Thoracic aorta (tissue), 2 donors: ENCODE measurements at regions not wholly inside any gene's neighbourhood (a gene's known extent, or its start where the extent isn't known, plus 50 kb on each side); places are given as distances from the start of the nearest gene placed in this dataset.

Experiments
- ATAC-seq: fragments of 150-250 bp; one replicate; pipeline ENCODE4 v1.8.0; 2017; ENCODE audit warnings: low read depth; ENCODE audit not compliant: insufficient number of reproducible peaks, low FRiP score
- DNase-seq: peaks from one replicate; pipeline ENCODE4 v3.0.0-alpha.2; 2020; ENCODE audit warnings: low spot score
- H3K27ac ChIP-seq, 2 donors: fragments of 200-600 bp; sonication (generic); 1 replicate in 1 of 2; 2 replicates in 1 of 2; pipeline ENCODE4 v1.5.1; 2016; ENCODE audit warnings: mild to moderate bottlenecking in 2 of 2, moderate library complexity in 2 of 2
- H3K27me3 ChIP-seq: fragments of 200-600 bp; sonication (generic); replicated peaks from 2 replicates; pipeline ENCODE4 v1.6.0; 2016; ENCODE audit warnings: mild to moderate bottlenecking; ENCODE audit not compliant: insufficient read depth
- H3K36me3 ChIP-seq: fragments of 200-600 bp; sonication (generic); one replicate; pipeline ENCODE4 v1.5.1; 2016
- H3K4me1 ChIP-seq, 2 donors: fragments of 200-600 bp; sonication (generic); 1 replicate in 1 of 2; 2 replicates in 1 of 2; pipeline versions ENCODE4 v1.5.1 to v1.6.0; 2016; ENCODE audit warnings: low read depth in 2 of 2, mild to moderate bottlenecking in 1 of 2; ENCODE audit not compliant: control insufficient read depth in 1 of 2
- H3K4me3 ChIP-seq: fragments of 200-600 bp; sonication (generic); 2 replicates; pipeline ENCODE4 v1.5.1; 2016; ENCODE audit warnings: mild to moderate bottlenecking
- H3K9me3 ChIP-seq: fragments of 200-600 bp; sonication (generic); 2 replicates; pipeline ENCODE4 v1.5.1; 2016
- TF ChIP-seq, protein P1 (sequence below): fragments of 200-600 bp; sonication (generic); IDR thresholded peaks from one replicate; pipeline ENCODE4 v1.5.1; 2019; ENCODE audit warnings: antibody characterized with exemption

- TF ChIP-seq, protein P1, sequence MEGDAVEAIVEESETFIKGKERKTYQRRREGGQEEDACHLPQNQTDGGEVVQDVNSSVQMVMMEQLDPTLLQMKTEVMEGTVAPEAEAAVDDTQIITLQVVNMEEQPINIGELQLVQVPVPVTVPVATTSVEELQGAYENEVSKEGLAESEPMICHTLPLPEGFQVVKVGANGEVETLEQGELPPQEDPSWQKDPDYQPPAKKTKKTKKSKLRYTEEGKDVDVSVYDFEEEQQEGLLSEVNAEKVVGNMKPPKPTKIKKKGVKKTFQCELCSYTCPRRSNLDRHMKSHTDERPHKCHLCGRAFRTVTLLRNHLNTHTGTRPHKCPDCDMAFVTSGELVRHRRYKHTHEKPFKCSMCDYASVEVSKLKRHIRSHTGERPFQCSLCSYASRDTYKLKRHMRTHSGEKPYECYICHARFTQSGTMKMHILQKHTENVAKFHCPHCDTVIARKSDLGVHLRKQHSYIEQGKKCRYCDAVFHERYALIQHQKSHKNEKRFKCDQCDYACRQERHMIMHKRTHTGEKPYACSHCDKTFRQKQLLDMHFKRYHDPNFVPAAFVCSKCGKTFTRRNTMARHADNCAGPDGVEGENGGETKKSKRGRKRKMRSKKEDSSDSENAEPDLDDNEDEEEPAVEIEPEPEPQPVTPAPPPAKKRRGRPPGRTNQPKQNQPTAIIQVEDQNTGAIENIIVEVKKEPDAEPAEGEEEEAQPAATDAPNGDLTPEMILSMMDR, result no peak
- no peak overlapping the region for H3K4me3 ChIP-seq
- no peaks in the 10 kb centered on the region for H3K36me3 ChIP-seq
- no peaks in the 10 kb centered on the region for H3K27me3 ChIP-seq
- H3K27ac ChIP-seq, result no peak overlapping the region
- H3K9me3 ChIP-seq, result peaks cover 6% of the 10 kb centered on the region
- no peak for DNase-seq
- H3K4me1 ChIP-seq, result no peaks in the 10 kb centered on the region
- no peak for ATAC-seq
These were observed 276.8 kb upstream of the PKN2 start for GRCh38 chr1:88407248-88407647.

DNA sequence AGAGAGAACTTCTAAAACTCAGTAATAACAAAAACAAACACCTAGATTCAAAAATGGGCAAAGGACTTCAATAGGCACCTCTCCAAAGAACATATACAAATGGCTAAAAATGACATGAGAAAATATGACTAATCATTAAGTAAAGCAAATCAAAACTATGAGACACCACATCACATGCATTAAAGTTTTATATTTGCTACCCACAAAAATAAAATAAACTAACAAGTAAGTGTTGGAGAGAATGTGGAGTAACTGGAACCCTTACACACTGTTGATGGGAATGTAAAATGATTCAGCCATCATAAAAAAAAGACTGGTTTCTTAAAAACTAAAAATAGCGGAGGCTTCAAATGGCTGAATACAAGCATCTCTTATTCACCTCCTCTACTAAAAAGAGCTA, 262.1 kb upstream of the PKN2 start:
- H3K4me1 ChIP-seq, result no peaks in the 10 kb centered on the region
- H3K27ac ChIP-seq, result no peak overlapping the region
- H3K9me3 ChIP-seq, result peaks cover 5% of the 10 kb centered on the region
- H3K27me3 ChIP-seq, result no peaks in the 10 kb centered on the region
- no peak overlapping the region for H3K4me3 ChIP-seq
- no peak for DNase-seq
- ATAC-seq, result no peak
- H3K36me3 ChIP-seq, result no peaks in the 10 kb centered on the region
- TF ChIP-seq, protein P1, result no peak

- no peak for DNase-seq
- TF ChIP-seq, protein P1, result no peak
- Histone ChIP-seq H3K27me3 (no peaks in the 10 kb centered on the region), H3K4me3 (no peak overlapping the region), H3K9me3 (no peaks in the 10 kb centered on the region), H3K36me3 (no peaks in the 10 kb centered on the region), H3K4me1 (no peaks in the 10 kb centered on the region), H3K27ac (no peak overlapping the region)
- ATAC-seq, result no peak
These were observed 250.5 kb upstream of the PKN2 start for GRCh38 chr1:88433556-88433955.

DNA sequence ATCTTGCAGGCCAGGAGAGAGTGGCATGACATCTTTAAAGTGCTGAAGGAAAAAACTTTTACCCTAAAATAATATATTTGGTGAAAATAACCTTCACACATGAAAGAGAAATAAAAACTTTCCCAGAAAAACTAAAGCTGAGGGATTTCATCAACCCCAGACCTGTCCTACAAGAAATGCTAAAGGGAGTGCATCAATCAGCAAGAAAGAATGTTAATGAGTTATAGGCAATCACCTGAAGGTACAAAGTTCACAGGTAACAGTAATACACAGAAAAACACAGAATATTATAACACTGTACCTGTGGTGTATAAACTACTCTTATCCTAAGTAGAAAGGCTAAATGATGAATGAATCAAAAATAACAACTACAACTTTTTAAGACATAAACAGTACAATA, 249.2 kb upstream of the PKN2 start:
- no peak for DNase-seq
- no peaks in the 10 kb centered on the region for H3K9me3 ChIP-seq
- TF ChIP-seq, protein P1, result no peak

GRCh38 chr1:88441022-88441421, 243.1 kb upstream of the PKN2 start:
- H3K9me3 ChIP-seq, result no peaks in the 10 kb centered on the region
- no peak overlapping the region for H3K27ac ChIP-seq
- no peaks in the 10 kb centered on the region for H3K27me3 ChIP-seq
- ATAC-seq (no peak), DNase-seq (no peak)
- no peak overlapping the region for H3K4me3 ChIP-seq
- H3K4me1 ChIP-seq, result no peaks in the 10 kb centered on the region
- H3K36me3 ChIP-seq, result no peaks in the 10 kb centered on the region
- TF ChIP-seq, protein P1, result no peak

More for the DNA sequence above, 249.2 kb upstream of the PKN2 start:
- Histone ChIP-seq H3K27ac (no peak overlapping the region), H3K36me3 (no peaks in the 10 kb centered on the region), H3K4me3 (no peak overlapping the region), H3K27me3 (no peaks in the 10 kb centered on the region), H3K4me1 (no peaks in the 10 kb centered on the region)
- ATAC-seq, result no peak
